Esophagus (tissue), 2 donors: ENCODE measurements at regions not wholly inside any gene's neighbourhood (a gene's known extent, or its start where the extent isn't known, plus 50 kb on each side); places are given as distances from the start of the nearest gene placed in this dataset.
"Not testable (repeated sequence)": the region's sequence is repeated elsewhere in the genome, so short reads cannot be mapped to it uniquely, and the experiment has no call there.

Experiments used
- H3K27ac ChIP-seq, 2 donors: one replicate each; pipeline ENCODE4 v1.5.1; 2013; ENCODE audit warnings: low read depth in 2 of 2, mild to moderate bottlenecking in 2 of 2, inconsistent platforms in 1 of 2, low read length in 1 of 2, moderate library complexity in 1 of 2
- H3K27me3 ChIP-seq, 2 donors: one replicate each; pipeline ENCODE4 v1.6.1; 2013; ENCODE audit warnings: low read length in 2 of 2, control low read depth in 1 of 2, mild to moderate bottlenecking in 1 of 2; ENCODE audit not compliant: insufficient read depth in 2 of 2, control insufficient read depth in 1 of 2
- H3K36me3 ChIP-seq, 2 donors: one replicate each; pipeline ENCODE4 v1.6.1; 2013; ENCODE audit warnings: low read length in 1 of 2; ENCODE audit not compliant: control insufficient read depth in 2 of 2, insufficient read depth in 2 of 2
- H3K4me1 ChIP-seq, 2 donors: one replicate each; pipeline ENCODE4 v1.6.1; 2013; ENCODE audit warnings: low read length in 1 of 2; ENCODE audit not compliant: control insufficient read depth in 2 of 2, insufficient read depth in 2 of 2
- H3K4me3 ChIP-seq, 2 donors: one replicate each; pipeline ENCODE4 v1.5.1; 2013; ENCODE audit warnings: low read length in 2 of 2, mild to moderate bottlenecking in 2 of 2, low read depth in 1 of 2, moderate library complexity in 1 of 2
- H3K9me3 ChIP-seq, 2 donors: one replicate each; pipeline ENCODE4 v1.6.1; 2013; ENCODE audit warnings: mild to moderate bottlenecking in 2 of 2, low read depth in 1 of 2, low read length in 1 of 2, moderate library complexity in 1 of 2; ENCODE audit not compliant: control insufficient read depth in 2 of 2, insufficient read depth in 1 of 2
- WGBS, 2 donors: extraction: QIAGEN DNeasy Blood & Tissue Kit; methylation state at CpG; one replicate each; pipeline ENCODE4 v1.1.7; 2013; 5-methylcytosine and 5-hydroxymethylcytosine counted together
- donor health status: healthy with polysubstance abuse.
- donor health status: Bipolar disorder and iron deficiency.

DNA sequence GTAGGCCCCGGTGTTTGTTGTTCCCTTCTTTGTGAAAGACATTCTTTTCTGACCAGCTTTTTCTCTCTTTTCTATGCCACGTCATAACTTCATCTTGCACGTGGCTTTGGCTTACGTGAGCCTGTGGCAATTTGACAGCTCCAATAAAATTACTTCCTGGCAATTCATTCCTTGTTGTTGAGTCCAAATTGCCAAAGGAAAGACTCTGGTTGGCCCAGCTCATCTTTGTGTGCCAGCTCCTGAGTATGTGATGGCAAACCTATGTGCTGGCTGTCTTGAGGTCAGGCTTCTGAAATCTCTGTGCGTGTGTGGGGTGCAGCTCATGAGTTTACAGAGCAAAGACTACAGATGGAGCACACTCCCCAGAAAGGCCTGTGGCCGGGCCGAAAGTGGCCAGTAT, 272.5 kb upstream of the SGK1 start:
- Histone ChIP-seq H3K4me3 (no peak overlapping the region), H3K27ac (no peak overlapping the region), H3K36me3 (no peaks in the 10 kb centered on the region), H3K4me1 (peaks cover 2 to 3% of the 10 kb centered on the region in 2 donors), H3K9me3 (no peaks in the 10 kb centered on the region), H3K27me3 (no peaks in the 10 kb centered on the region)
- 81 to 86% methylated on average over 7 of the region's 7 CpGs for WGBS, 2 donors

DNA sequence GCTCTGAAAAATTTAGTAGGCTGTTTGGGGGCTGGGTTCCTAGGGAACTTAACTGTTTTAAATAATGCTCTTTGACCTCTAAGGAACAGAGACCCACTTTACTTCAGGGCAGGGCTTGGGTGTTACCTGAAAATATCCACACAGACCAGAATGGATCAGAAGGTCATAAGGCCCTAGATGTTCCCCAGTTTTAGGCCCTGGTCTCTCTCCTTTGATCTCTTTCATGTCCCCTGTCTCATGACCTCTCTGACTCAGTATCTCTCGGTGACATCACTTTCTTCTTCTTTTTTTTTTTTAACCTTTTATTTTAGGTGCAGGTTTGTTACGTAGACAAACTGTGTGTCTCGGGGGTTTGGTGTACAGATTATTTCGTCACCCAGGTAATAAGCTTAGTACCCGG, 272.1 kb upstream of the SGK1 start:
- peaks cover 2 to 3% of the 10 kb centered on the region in 2 donors for H3K4me1 ChIP-seq
- no peaks in the 10 kb centered on the region for H3K27me3 ChIP-seq
- no peaks in the 10 kb centered on the region for H3K9me3 ChIP-seq
- no peak overlapping the region for H3K4me3 ChIP-seq
- no peak overlapping the region for H3K27ac ChIP-seq
- WGBS, 2 donors: 89 to 94% methylated on average over 5 of the region's 5 CpGs
- H3K36me3 ChIP-seq: no peaks in the 10 kb centered on the region

GRCh38 chr6:134589512-134589911, 271.6 kb upstream of the SGK1 start:
- Histone ChIP-seq H3K27ac (no peak overlapping the region), H3K9me3 (no peaks in the 10 kb centered on the region), H3K4me1 (peaks cover 2 to 3% of the 10 kb centered on the region in 2 donors), H3K4me3 (no peak overlapping the region), H3K27me3 (no peaks in the 10 kb centered on the region), H3K36me3 (no peaks in the 10 kb centered on the region)
- WGBS, 2 donors: 50 to 65% methylated on average over 5 of the region's 5 CpGs

DNA sequence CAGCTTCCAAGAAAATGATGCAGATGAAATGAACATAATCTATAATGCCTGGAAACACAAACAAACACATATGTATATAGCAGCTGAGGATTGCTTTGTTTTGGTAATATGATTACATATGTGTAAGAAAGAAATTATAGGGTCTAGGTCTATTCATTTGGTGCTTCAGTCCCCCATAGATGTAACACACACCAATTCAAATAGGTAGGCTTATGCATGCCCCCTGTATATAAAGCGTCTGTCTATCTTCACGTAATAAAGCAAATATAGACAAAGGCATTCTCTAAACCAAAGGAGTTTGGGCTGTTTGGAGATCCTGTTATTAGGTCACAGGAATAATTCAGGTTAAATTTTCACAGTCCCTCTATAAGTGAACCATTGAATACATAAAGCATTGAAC, 270.4 kb upstream of the SGK1 start:
- no peaks in the 10 kb centered on the region for H3K27me3 ChIP-seq
- H3K36me3 ChIP-seq: no peaks in the 10 kb centered on the region
- peaks cover 0 to 2% of the 10 kb centered on the region in 2 donors for H3K4me1 ChIP-seq
- H3K9me3 ChIP-seq: no peaks in the 10 kb centered on the region
- no peak overlapping the region for H3K4me3 ChIP-seq
- no peak overlapping the region for H3K27ac ChIP-seq
- WGBS, 2 donors: 92 to 95% methylated on average over 2 of the region's 2 CpGs

- WGBS, 2 donors: 62 to 78% methylated on average over 8 of the region's 8 CpGs
- no peaks in the 10 kb centered on the region for H3K4me1 ChIP-seq
- H3K36me3 ChIP-seq: no peaks in the 10 kb centered on the region
- no peak overlapping the region for H3K27ac ChIP-seq
- no peaks in the 10 kb centered on the region for H3K9me3 ChIP-seq
- H3K27me3 ChIP-seq: no peaks in the 10 kb centered on the region
- H3K4me3 ChIP-seq: no peak overlapping the region
Observed at GRCh38 chr6:134585517-134585873, 267.6 kb upstream of the SGK1 start.

DNA sequence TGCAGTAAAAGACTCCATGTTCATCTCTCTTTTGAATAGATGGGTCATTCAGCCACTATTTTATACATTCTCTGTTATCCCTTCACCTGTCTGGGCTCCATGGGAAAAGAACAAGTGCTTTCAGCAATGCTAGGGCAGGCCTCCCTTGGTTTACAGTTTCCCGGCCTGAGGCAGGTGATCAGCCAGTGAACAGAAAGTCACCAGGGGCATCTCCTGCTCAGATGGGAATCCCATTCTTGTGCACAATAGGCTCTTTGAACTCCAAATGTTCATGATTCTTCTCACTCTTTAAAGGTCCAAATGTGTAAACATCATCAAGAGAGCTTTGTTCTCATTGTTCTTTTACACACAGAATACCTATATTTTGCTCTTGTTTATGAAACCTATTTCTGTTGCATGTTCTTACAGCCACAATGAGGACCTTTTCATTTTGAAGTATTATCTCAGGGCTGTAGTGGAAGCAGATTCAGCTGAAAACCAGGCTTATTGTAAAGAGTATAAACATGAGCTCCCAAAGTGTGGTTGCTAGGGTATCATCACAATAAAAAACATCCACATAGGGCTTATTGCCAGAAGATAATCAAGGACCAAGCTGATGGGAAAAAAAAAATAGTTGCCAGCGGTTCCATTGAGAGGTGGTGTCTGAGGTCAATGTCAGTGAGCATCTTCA, 267.1 kb upstream of the SGK1 start:
- H3K4me3 ChIP-seq: no peak overlapping the region
- 76 to 83% methylated on average over 2 of the region's 2 CpGs for WGBS, 2 donors
- H3K36me3 ChIP-seq: no peaks in the 10 kb centered on the region
- H3K27ac ChIP-seq: no peak overlapping the region
- no peaks in the 10 kb centered on the region for H3K4me1 ChIP-seq
- no peaks in the 10 kb centered on the region for H3K9me3 ChIP-seq
- no peaks in the 10 kb centered on the region for H3K27me3 ChIP-seq

DNA sequence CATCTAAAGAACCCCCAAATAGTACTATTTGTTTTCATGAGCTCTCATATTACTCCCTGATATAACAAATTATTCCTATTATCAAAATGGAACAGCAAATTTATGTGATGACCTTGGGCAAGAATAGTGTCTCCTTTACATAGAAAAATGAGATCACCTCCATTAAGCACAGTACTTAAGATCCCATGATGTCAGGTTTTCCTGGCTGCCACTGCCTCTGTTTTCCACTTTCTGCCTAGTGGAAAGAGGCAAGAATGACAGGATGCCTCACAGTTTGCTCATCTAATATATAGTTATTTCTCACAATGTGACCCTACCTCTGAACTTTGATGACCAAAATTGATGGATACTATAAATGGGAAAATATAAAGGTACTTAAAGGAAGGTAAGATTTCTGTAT, 260.1 kb upstream of the SGK1 start:
- no peak overlapping the region for H3K27ac ChIP-seq
- peaks cover 0 to 2% of the 10 kb centered on the region in 2 donors for H3K9me3 ChIP-seq
- no peaks in the 10 kb centered on the region for H3K36me3 ChIP-seq
- H3K4me3 ChIP-seq: no peak overlapping the region
- no peaks in the 10 kb centered on the region for H3K27me3 ChIP-seq
- H3K4me1 ChIP-seq: no peaks in the 10 kb centered on the region

- Histone ChIP-seq H3K36me3 (no peaks in the 10 kb centered on the region), H3K4me3 (no peak overlapping the region), H3K27me3 (no peaks in the 10 kb centered on the region), H3K9me3 (peaks cover 0 to 2% of the 10 kb centered on the region in 2 donors), H3K27ac (no peak overlapping the region), H3K4me1 (no peaks in the 10 kb centered on the region)
- WGBS, 2 donors: 5 to 40% methylated on average over 1 of the region's 1 CpG
Observed at GRCh38 chr6:134575221-134575620, 257.3 kb upstream of the SGK1 start.

DNA sequence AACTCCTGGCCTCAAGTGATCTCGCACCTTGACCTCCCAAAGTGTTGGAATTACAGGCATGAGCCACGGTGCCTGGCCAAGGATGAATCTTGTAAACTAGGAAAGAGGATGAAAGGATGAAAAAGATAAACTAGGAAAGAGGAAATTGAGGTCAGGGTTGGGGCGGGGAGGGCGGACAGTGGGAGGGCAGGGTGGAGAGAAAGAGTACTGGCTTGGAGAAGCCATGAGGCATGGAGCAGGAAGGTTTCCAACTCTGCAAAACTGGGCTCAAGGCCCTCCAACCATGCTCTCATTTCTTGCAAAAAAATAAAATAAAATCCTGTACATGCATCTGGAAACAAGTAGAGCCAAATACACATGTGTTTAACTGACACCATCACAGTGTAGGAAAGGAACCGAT, 256.6 kb upstream of the SGK1 start:
- H3K27ac ChIP-seq: no peak overlapping the region
- H3K4me3 ChIP-seq: no peak overlapping the region
- H3K9me3 ChIP-seq: peaks cover 0 to 2% of the 10 kb centered on the region in 2 donors
- no peaks in the 10 kb centered on the region for H3K36me3 ChIP-seq
- WGBS, 2 donors: 83 to 84% methylated on average over 5 of the region's 5 CpGs
- H3K27me3 ChIP-seq: no peaks in the 10 kb centered on the region
- no peaks in the 10 kb centered on the region for H3K4me1 ChIP-seq

DNA sequence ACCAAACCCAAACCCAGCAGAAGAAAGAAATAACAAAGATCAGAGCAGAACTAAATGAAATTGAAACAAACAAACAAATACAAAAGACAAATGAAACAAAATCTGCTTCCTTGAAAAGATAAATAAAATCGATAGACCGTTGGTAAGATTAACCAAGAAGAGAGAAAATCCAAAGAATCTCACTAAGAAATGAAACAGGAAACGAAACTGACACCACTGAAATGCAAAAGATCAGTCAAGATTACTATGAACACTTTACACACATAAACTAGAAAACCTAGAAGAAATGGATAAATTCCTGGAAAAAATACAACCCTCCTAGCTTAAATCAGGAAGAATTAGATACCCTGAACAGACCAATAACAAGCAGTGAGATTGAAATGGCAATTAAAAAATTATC, 252.1 kb upstream of the SGK1 start:
- H3K9me3 ChIP-seq, H3K36me3 ChIP-seq, H3K27ac ChIP-seq, H3K4me1 ChIP-seq, H3K4me3 ChIP-seq, H3K27me3 ChIP-seq: not testable (repeated sequence)
- 81 to 83% methylated on average over 3 of the region's 3 CpGs for WGBS, 2 donors
